GM21381 (cell line): ENCODE measurements at regions not wholly inside any gene's neighbourhood (a gene's known extent, or its start where the extent isn't known, plus 50 kb on each side); places are given as distances from the start of the nearest gene placed in this dataset.

Source experiments
- ATAC-seq: cut with Tn5 transposase; IDR thresholded peaks from one replicate; pipeline ENCODE4 v1.9.1; 2021; ENCODE audit warnings: mild to moderate bottlenecking, moderate library complexity; ENCODE audit not compliant: unreplicated experiment

DNA sequence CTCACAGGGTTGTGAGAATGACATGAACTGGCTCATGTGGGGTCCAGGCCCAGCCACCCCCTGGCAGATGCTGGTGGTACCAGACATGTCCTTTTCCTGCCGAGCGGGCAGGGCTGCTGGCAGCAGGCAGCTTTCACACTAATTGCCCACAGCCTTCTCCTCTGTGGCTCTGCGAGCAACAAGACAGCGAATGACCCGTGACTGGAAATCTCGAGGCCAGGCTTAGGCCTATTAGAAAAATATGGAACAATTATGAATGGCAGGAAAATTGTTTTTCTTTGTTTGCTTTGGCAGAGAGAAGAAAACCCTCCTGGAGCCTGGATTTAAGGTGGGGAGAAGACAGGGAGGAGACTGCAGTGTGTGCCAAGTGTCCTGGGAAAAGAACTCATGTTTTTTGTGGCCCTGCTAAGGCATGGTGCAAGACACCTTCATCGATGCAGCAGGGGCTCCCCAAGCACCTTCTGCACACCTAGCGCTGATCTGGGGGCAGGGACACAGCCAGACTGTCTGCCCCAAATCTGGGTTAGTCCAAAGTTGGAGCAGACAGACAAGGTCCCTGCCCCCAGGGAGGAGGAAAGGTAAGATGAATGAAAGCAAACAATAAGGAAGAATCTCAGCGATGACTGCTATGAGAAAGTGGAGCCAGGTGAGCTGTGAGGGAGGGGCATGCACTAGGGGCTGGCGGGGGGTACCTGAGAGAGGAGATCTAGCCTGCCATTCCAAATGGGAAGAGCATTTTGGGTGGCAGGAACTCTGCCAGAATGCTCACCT is 193.8 kb upstream of the TLE3 start:
- no peak for ATAC-seq

DNA sequence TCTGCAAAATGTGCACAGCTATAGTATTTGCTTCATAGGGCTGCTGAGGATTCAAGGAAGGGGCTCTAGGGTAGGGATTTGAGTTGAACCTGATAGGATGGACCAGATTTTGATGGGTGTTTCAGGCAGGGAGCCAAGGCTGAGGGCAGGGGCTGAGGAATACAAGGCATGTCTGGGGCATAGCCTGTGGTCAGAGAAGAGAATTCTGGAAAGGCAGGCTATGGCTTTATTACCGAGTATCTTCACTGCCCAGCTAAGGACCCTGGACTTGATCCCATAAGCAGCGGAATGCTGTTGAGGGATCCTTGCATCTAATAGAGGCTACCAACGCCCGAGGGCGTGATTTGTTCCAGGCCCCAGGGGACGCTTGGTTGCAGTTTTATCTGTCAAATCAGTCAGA is 193.0 kb upstream of the TLE3 start:
- ATAC-seq: no peak

- ATAC-seq: no peak
Observed at GRCh38 chr15:70289191-70289955, 191.7 kb upstream of the TLE3 start.

- no peak for ATAC-seq
Observed at GRCh38 chr15:70286113-70286806, 188.5 kb upstream of the TLE3 start.

GRCh38 chr15:70284438-70285214 is 186.9 kb upstream of the TLE3 start:
- no peak for ATAC-seq

GRCh38 chr15:70283511-70283910 is 185.8 kb upstream of the TLE3 start:
- no peak for ATAC-seq

- ATAC-seq: no peak
Observed at GRCh38 chr15:70281811-70282307, 184.1 kb upstream of the TLE3 start.

DNA sequence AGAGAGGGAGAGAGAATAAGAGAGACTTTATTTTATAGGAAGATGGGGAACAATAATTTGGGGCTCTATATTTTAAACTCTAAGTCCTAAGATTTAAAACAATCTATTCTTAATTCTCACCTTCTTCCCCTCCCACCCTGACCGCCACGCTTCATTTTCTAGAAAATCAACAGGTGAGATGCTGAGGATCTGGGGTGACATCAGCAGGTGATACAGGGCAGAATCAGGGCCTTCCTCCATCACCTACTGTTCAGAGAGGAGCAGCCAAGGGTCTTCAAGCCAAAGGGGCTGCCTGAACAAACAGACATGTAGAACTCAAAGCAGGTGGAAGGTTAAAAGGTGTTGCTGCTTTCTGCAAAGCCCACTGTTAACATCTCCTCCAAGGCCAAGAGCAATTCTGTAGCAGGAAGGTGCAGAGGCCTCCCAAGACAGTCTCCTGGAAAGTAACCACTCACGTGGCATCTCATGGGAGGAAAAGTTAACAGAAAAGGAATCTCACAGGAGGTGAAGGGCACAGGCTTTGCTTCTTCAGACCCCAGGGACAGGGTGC is 183.6 kb upstream of the TLE3 start:
- no peak for ATAC-seq

DNA sequence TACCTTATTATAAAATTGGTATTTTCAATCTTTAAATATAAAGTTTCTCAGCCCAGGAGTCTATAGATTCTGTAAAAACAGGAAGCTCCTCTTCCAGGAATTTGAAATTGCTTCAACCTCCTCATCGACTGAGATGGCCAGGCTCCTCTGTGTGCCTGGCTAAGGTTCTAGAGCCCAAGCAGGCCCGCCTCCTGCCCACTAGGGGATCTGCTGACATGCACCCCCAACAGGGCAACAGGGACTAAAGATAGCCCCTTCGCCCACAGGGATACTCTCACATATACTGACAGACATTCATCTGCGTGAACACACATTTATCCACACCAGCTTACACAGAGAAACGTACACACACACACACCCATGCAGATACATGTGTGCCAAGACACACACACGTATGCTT is 183.1 kb upstream of the TLE3 start:
- no peak for ATAC-seq

GRCh38 chr15:70279096-70279495 is 181.4 kb upstream of the TLE3 start:
- no peak for ATAC-seq

- ATAC-seq: no peak
Observed at GRCh38 chr15:70278644-70279043, 180.9 kb upstream of the TLE3 start.

DNA sequence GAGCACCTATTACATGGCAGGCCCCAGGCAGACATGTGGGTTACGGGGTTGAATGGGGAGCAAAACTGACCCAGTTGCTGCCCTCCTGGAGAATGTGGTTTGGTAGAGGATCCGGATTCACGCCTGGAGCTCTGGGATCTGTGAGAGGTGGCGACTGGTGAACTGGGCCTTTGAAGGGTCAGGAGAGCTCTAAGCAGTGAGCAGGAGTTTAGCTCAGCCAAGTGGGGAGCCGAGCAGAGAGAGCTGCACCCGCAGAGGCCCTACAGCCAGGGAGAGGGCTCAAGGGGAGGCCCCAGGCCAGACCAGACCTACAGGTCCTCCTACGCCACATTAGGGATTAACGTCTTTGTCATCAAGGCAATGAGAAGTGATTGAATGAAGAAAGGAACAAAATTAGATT is 179.8 kb upstream of the TLE3 start:
- ATAC-seq: no peak

DNA sequence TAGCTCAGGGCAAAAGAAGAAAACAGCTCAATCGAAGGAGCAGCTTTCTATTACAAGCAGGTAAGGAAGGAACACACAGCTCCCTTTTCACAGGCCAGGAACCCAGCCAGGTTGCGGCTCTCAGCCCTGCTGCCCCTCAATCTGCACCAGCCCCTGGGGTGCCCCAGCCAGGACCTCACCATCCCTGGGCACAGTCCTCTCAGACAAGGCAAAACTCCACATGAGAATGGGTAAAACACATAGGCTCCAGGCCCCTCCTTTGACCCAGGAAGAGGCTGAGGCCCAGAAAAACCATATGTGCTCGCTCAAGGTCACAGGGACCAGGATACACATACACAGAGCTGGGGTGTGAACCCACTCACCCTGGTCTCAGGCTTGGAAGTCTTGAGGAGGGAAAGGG is 178.7 kb upstream of the TLE3 start:
- ATAC-seq: no peak

GRCh38 chr15:70275461-70276138 is 177.9 kb upstream of the TLE3 start:
- no peak for ATAC-seq

DNA sequence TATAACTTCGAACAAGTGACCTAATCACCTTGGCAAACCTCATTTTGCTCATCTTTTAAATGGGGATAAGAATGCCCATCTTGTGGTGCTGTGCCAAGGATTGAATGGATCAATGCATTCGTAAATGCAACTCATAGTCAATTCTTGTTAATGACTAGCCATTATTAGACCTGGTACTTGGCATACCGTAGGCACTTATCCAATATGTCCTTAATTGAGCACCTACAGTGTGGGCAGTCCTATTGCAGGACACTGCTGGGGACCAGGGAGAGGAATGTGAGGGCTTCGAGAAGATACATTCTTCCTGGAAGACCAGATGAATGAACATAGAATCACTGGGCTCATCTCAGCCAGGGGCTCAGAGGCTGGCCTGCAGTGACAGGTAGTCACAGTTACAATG is 177.2 kb upstream of the TLE3 start:
- ATAC-seq: no peak

- ATAC-seq: no peak
Observed at GRCh38 chr15:70274255-70274880, 176.7 kb upstream of the TLE3 start.

- no peak for ATAC-seq
Observed at GRCh38 chr15:70273808-70274207, 176.1 kb upstream of the TLE3 start.

DNA sequence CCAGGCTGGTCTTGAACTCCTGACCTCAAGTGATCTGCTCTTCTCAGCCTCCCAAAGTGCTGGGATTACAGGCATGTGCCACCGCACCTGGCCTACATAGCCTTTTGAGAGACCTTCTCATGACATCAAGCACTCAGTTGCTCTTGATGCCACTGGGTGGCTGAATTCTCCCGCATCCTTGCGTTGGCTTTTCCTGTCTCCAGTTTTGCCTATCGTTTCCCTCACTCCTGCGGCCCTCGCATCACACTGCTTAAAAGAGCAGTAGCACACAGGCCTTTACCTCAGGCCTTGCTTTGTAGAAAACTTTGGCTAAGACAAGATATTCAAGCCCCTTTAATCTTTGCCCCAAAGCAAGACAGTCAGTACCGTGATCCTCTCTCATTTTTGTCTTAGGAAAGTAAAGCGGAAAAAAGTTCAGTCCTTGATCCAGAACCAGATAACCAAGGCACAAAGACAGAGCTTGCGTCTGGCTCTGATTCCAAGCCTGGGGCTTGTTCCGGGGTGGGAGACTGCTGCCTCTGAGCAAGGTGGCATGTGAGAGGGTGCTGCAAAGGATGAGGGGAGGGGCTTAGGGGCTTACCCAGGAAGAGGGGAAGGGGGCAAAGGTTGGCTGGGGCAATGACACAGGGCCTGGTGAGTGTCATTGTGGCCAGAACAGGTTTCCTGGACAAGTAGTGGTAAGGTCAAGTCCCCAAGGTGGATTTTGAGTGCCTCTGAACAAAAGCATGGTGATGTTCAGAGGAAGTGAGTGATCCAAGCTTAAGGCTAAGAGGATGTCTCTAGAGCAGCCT is 175.0 kb upstream of the TLE3 start:
- no peak for ATAC-seq
